ENCODE measurements at regions not wholly inside any gene's neighbourhood (a gene's known extent, or its start where the extent isn't known, plus 50 kb on each side); places are given as distances from the start of the nearest gene placed in this dataset.

GRCh38 chr13:105327581-105328126 lies 1207.8 kb downstream of the EFNB2 start:
- TF ChIP-seq, protein P1, sequence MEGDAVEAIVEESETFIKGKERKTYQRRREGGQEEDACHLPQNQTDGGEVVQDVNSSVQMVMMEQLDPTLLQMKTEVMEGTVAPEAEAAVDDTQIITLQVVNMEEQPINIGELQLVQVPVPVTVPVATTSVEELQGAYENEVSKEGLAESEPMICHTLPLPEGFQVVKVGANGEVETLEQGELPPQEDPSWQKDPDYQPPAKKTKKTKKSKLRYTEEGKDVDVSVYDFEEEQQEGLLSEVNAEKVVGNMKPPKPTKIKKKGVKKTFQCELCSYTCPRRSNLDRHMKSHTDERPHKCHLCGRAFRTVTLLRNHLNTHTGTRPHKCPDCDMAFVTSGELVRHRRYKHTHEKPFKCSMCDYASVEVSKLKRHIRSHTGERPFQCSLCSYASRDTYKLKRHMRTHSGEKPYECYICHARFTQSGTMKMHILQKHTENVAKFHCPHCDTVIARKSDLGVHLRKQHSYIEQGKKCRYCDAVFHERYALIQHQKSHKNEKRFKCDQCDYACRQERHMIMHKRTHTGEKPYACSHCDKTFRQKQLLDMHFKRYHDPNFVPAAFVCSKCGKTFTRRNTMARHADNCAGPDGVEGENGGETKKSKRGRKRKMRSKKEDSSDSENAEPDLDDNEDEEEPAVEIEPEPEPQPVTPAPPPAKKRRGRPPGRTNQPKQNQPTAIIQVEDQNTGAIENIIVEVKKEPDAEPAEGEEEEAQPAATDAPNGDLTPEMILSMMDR (conservative IDR thresholded peaks at IDR 0.05; ENCODE audit: low read depth, low read length) = no peak
- H3K27me3 ChIP-seq (ENCODE audit: insufficient read depth, low read depth) = no peaks in the 10 kb centered on the region
- H3K27ac ChIP-seq = no peak overlapping the region
- no peaks in the 10 kb centered on the region for H3K36me3 ChIP-seq (ENCODE audit: insufficient read depth)
- no peaks in the 10 kb centered on the region for H4K20me1 ChIP-seq (ENCODE audit: insufficient read depth)
- H3K4me2 ChIP-seq = no peak overlapping the region
- H3K4me3 ChIP-seq (IDR thresholded peaks at IDR 0.05; ENCODE audit: insufficient read depth, low read depth, low read length) = no peak overlapping the region
- H2AFZ ChIP-seq (ENCODE audit: low read depth) = no peak overlapping the region
- no peak overlapping the region for H3K9ac ChIP-seq
- no peaks in the 10 kb centered on the region for H3K4me1 ChIP-seq (ENCODE audit: low read depth, poor library complexity, severe bottlenecking)
- no peaks in the 10 kb centered on the region for H3K79me2 ChIP-seq (ENCODE audit: insufficient read depth, low read depth)

GRCh38 chr13:105319875-105320274 lies 1215.6 kb downstream of the EFNB2 start:
- no peaks in the 10 kb centered on the region for H3K79me2 ChIP-seq (ENCODE audit: insufficient read depth, low read depth)
- H3K27ac ChIP-seq = no peak overlapping the region
- no peaks in the 10 kb centered on the region for H3K27me3 ChIP-seq (ENCODE audit: insufficient read depth, low read depth)
- no peaks in the 10 kb centered on the region for H4K20me1 ChIP-seq (ENCODE audit: insufficient read depth)
- H3K4me1 ChIP-seq (ENCODE audit: low read depth, poor library complexity, severe bottlenecking) = no peaks in the 10 kb centered on the region
- H3K4me3 ChIP-seq (IDR thresholded peaks at IDR 0.05; ENCODE audit: insufficient read depth, low read depth, low read length) = no peak overlapping the region
- H2AFZ ChIP-seq (ENCODE audit: low read depth) = no peak overlapping the region
- TF ChIP-seq, protein P1 (conservative IDR thresholded peaks at IDR 0.05; ENCODE audit: low read depth, low read length) = no peak
- no peak overlapping the region for H3K9ac ChIP-seq
- no peaks in the 10 kb centered on the region for H3K36me3 ChIP-seq (ENCODE audit: insufficient read depth)
- H3K4me2 ChIP-seq = no peak overlapping the region

DNA sequence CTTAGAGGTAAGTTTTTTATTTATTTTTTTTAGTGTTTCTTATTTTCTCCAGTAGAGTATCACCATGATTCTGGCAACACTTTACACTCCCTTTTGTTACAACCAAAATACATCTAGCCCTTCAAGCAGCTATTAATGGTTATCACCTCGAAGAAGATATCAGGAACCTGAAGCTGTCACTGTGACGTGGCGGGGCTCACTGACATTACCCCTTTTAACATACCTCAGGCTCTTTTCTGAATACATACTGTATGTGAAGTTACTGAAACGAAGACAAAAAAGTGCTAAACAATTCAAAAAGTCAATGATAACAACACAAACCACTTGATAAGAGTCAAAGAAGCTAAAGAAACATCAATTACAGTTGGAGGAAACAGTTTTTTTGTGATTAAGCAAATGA lies 1218.7 kb downstream of the EFNB2 start:
- no peaks in the 10 kb centered on the region for H3K4me1 ChIP-seq (ENCODE audit: low read depth, poor library complexity, severe bottlenecking)
- no peaks in the 10 kb centered on the region for H3K36me3 ChIP-seq (ENCODE audit: insufficient read depth)
- no peaks in the 10 kb centered on the region for H3K79me2 ChIP-seq (ENCODE audit: insufficient read depth, low read depth)
- H3K27ac ChIP-seq = no peak overlapping the region
- H4K20me1 ChIP-seq (ENCODE audit: insufficient read depth) = no peaks in the 10 kb centered on the region
- H3K4me3 ChIP-seq (IDR thresholded peaks at IDR 0.05; ENCODE audit: insufficient read depth, low read depth, low read length) = no peak overlapping the region
- TF ChIP-seq, protein P1 (conservative IDR thresholded peaks at IDR 0.05; ENCODE audit: low read depth, low read length) = no peak
- no peak overlapping the region for H3K9ac ChIP-seq
- no peak overlapping the region for H3K4me2 ChIP-seq
- H3K27me3 ChIP-seq (ENCODE audit: insufficient read depth, low read depth) = no peaks in the 10 kb centered on the region
- no peak overlapping the region for H2AFZ ChIP-seq (ENCODE audit: low read depth)

- no peak overlapping the region for H3K4me2 ChIP-seq
- no peaks in the 10 kb centered on the region for H3K27me3 ChIP-seq (ENCODE audit: insufficient read depth, low read depth)
- TF ChIP-seq, protein P1 (conservative IDR thresholded peaks at IDR 0.05; ENCODE audit: low read depth, low read length) = no peak
- H4K20me1 ChIP-seq (ENCODE audit: insufficient read depth) = no peaks in the 10 kb centered on the region
- H3K4me1 ChIP-seq (ENCODE audit: low read depth, poor library complexity, severe bottlenecking) = no peaks in the 10 kb centered on the region
- no peaks in the 10 kb centered on the region for H3K36me3 ChIP-seq (ENCODE audit: insufficient read depth)
- no peak overlapping the region for H2AFZ ChIP-seq (ENCODE audit: low read depth)
- no peak overlapping the region for H3K4me3 ChIP-seq (IDR thresholded peaks at IDR 0.05; ENCODE audit: insufficient read depth, low read depth, low read length)
- no peak overlapping the region for H3K27ac ChIP-seq
- no peaks in the 10 kb centered on the region for H3K79me2 ChIP-seq (ENCODE audit: insufficient read depth, low read depth)
- no peak overlapping the region for H3K9ac ChIP-seq
Observed at GRCh38 chr13:105312906-105313305, 1222.6 kb downstream of the EFNB2 start.

Measured in KMS-11 (cell line).